Natural killer cell treated with Interleukin-12 subunit alpha and Interleukin-12 subunit beta and Interleukin-15 and Interleukin-18, amount 100 ng/mL, for 72 hours (primary cell): ENCODE measurements at regions not wholly inside any gene's neighbourhood (a gene's known extent, or its start where the extent isn't known, plus 50 kb on each side); places are given as distances from the start of the nearest gene placed in this dataset.

ENCODE experiments used
- ATAC-seq, 2 donors: fragments of 150-1000 bp; cut with Tn5 transposase in 1 of 2; sonication (Bioruptor Pico), chemical (Tn5 transposase) in 1 of 2; 2 replicates each; pipeline ENCODE4 v1.10.0; 2021
- DNase-seq: peaks from one replicate; pipeline ENCODE4 v3.0.0; 2022; ENCODE audit warnings: low spot score
- H3K27ac Mint-ChIP-seq, 2 donors: 1 replicate in 1 of 2; 2 replicates in 1 of 2; pipeline ENCODE4 v1.8.0; 2022; ENCODE audit warnings: mixed read lengths in 2 of 2, mild to moderate bottlenecking in 1 of 2, moderate library complexity in 1 of 2
- H3K27me3 Mint-ChIP-seq, 2 donors: 1 replicate in 1 of 2; 2 replicates in 1 of 2; pipeline ENCODE4 v1.8.0; 2022; ENCODE audit warnings: mixed read lengths in 2 of 2
- H3K36me3 Mint-ChIP-seq: one replicate; pipeline ENCODE4 v1.8.0; 2022; ENCODE audit warnings: mixed read lengths
- H3K4me1 Mint-ChIP-seq, 2 donors: 1 replicate in 1 of 2; 2 replicates in 1 of 2; pipeline ENCODE4 v1.8.0; 2022; ENCODE audit warnings: low read depth in 2 of 2, mixed read lengths in 2 of 2, mild to moderate bottlenecking in 1 of 2
- H3K4me3 Mint-ChIP-seq: one replicate; pipeline ENCODE4 v1.8.0; 2022; ENCODE audit warnings: mixed read lengths
- H3K9me3 Mint-ChIP-seq: 2 replicates; pipeline ENCODE4 v1.8.0; 2022; ENCODE audit warnings: mixed read lengths

DNA sequence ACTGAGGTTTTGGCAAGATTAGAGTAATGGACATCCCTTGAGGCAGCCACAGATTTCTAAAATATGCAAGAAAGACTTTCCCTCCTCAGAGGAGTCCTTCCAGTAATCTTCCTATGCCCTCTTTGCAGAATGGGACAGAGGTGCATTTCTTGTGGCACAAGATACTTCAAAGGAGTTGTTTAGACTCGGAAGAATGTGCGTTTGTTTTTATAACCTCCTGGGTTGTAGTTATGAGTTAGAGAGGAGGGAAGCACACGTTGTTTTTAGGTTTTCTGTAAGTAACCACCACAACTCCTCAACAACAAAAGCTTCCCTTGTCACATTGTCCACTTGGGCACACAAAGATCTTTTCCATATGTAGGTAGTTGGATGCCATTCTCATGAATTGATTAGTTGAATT, 78.1 kb upstream of the GLI3 start:
- Mint-ChIP-seq H3K27ac (no peak overlapping the region), H3K27me3 (peaks cover 11 to 13% of the 10 kb centered on the region in 2 donors), H3K9me3 (no peaks in the 10 kb centered on the region), H3K4me1 (no peaks in the 10 kb centered on the region), H3K4me3 (no peak overlapping the region), H3K36me3 (no peaks in the 10 kb centered on the region)
- DNase-seq (no peak), ATAC-seq (no peak)

DNA sequence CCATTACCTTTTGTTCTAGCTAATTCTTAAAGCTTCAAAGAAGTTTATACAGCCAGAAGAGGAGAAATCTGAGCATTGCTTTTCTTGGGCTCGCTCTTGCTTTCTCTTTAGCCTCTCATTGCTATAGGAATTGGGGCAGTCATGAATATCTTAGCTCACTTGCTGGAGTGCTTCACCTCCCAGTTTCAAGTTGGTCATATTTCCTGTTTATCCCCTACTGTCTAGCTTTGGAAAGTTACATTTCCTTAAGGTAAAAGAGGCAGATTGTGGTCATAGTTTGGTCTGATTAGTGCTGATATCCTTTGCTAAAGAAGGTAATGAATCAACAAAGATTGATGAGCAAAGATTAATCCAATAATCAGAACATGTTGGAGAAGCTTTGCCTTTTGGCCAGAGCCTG, 77.7 kb upstream of the GLI3 start:
- no peaks in the 10 kb centered on the region for H3K36me3 Mint-ChIP-seq
- DNase-seq, result no peak
- H3K27ac Mint-ChIP-seq, result no peak overlapping the region
- H3K4me1 Mint-ChIP-seq, result no peaks in the 10 kb centered on the region
- peaks cover 11 to 13% of the 10 kb centered on the region in 2 donors for H3K27me3 Mint-ChIP-seq
- H3K9me3 Mint-ChIP-seq, result no peaks in the 10 kb centered on the region
- ATAC-seq, result no peak
- H3K4me3 Mint-ChIP-seq, result no peak overlapping the region

DNA sequence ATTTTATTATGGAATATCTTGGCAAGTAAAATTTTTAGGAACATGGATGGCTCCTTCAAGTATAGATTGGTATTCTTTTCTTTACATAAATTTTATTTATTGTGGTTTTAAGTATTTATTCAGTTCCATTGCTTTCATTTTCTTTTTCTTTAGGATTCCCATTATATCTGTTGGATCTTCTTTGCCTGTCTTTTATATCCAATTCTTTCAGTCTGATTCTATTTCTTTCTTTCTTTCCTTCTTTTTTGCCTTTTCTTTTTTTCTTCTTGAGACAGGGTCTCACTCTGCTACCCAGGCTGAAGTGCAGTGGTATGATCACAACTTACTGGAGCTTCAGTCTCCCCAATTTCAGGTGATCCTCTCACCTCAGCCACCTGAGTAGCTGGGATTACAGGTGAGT, 74.2 kb upstream of the GLI3 start:
- H3K9me3 Mint-ChIP-seq, result no peaks in the 10 kb centered on the region
- peaks cover 5 to 18% of the 10 kb centered on the region in 2 donors for H3K27me3 Mint-ChIP-seq
- H3K4me1 Mint-ChIP-seq, result no peaks in the 10 kb centered on the region
- ATAC-seq, result no peak
- H3K27ac Mint-ChIP-seq, result no peak overlapping the region
- DNase-seq, result no peak
- H3K4me3 Mint-ChIP-seq, result no peak overlapping the region
- H3K36me3 Mint-ChIP-seq, result no peaks in the 10 kb centered on the region

DNA sequence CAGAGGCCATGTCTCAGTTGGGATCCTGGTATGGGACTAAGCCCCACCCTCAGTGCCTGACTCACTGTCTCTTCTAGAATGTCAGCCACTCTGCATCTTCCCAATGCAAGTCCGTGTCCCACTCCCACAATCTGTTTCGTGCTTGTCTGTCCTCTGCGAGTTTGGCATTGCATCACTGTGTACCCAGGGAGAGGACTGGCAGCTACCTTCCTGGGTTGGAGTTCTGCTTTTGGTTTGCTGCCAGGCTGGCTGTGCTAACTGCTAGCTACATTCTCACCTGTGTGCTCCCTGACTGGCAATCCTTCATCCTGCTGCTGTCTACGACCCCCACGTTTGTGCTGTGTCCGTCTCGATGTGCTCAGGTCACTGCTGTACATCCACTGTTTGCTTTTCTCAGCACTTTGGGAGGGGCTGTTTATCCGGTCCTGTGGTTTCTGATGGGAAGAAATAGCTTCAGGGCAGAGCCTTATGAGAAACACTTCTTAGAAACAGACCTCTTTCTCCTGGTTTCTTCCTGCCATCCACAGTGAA, 56.0 kb upstream of the GLI3 start:
- no peak overlapping the region for H3K4me3 Mint-ChIP-seq
- no peaks in the 10 kb centered on the region for H3K36me3 Mint-ChIP-seq
- ATAC-seq (no peak), DNase-seq (no peak)
- peaks cover 0 to 6% of the 10 kb centered on the region in 2 donors for H3K27me3 Mint-ChIP-seq
- H3K4me1 Mint-ChIP-seq, result no peaks in the 10 kb centered on the region
- H3K27ac Mint-ChIP-seq, result no peak overlapping the region
- no peaks in the 10 kb centered on the region for H3K9me3 Mint-ChIP-seq

DNA sequence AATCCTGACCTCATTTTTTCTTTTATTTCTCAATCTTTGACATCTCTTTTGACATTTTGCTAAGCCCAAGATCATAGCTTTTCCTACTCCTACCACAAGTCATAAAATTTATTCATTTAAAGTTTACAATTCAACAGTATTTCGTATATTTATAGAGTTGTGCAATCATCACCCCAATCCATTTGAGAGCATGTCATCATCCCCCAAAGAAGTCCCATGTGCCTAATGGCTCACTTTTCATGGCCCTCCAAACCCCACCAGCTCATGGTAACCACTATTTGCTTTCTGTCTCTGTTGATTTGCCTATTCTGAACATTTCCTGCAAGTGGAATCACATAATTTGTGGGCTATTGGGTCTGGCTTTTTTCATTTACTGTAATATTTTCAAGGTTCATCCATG, 52.5 kb upstream of the GLI3 start:
- DNase-seq (no peak), ATAC-seq (no peak)
- no peak overlapping the region for H3K27ac Mint-ChIP-seq

More for the DNA sequence above, 52.5 kb upstream of the GLI3 start:
- no peaks in the 10 kb centered on the region for H3K9me3 Mint-ChIP-seq
- no peak overlapping the region for H3K4me3 Mint-ChIP-seq
- no peaks in the 10 kb centered on the region for H3K4me1 Mint-ChIP-seq
- H3K27me3 Mint-ChIP-seq, result peaks cover 0 to 11% of the 10 kb centered on the region in 2 donors
- H3K36me3 Mint-ChIP-seq, result no peaks in the 10 kb centered on the region
